Upper lobe of right lung (tissue), 1 donor: ENCODE measurements at regions not wholly inside any gene's neighbourhood (a gene's known extent, or its start where the extent isn't known, plus 50 kb on each side); places are given as distances from the start of the nearest gene placed in this dataset.
"Not testable (repeated sequence)": the region's sequence is repeated elsewhere in the genome, so short reads cannot be mapped to it uniquely, and the experiment has no call there.

Source experiments
- ATAC-seq: fragments of 200-7000 bp; cut with Tn5 transposase; one replicate; pipeline ENCODE4 v1.9.1; 2020; ENCODE audit warnings: mild to moderate bottlenecking, moderate library complexity
- DNase-seq: peaks from one replicate; pipeline ENCODE4 v3.0.0-alpha.2; 2020
- H3K27ac ChIP-seq: fragments of 200-600 bp; one replicate; pipeline ENCODE4 v1.8.0; 2022
- H3K27me3 ChIP-seq: fragments of 200-600 bp; one replicate; pipeline ENCODE4 v1.8.0; 2022; ENCODE audit warnings: mild to moderate bottlenecking
- H3K36me3 ChIP-seq: fragments of 200-600 bp; one replicate; pipeline ENCODE4 v1.8.0; 2022
- H3K4me1 ChIP-seq: fragments of 200-600 bp; one replicate; pipeline ENCODE4 v1.8.0; 2022
- H3K4me3 ChIP-seq: fragments of 200-600 bp; one replicate; pipeline ENCODE4 v1.8.0; 2022; ENCODE audit warnings: mild to moderate bottlenecking
- H3K9me3 ChIP-seq: fragments of 200-600 bp; one replicate; pipeline ENCODE4 v1.8.0; 2022
- intact Hi-C: fragments of 100-400 bp; cut with DNase I; formaldehyde crosslinking; loops from one replicate; pipeline ENCODE4 v1.11.0; 2022
- TF ChIP-seq, protein P1 (sequence below): fragments of 200-600 bp; IDR thresholded peaks from one replicate; pipeline ENCODE4 v1.8.0; 2022; ENCODE audit warnings: antibody characterized with exemption
- donor health status: DM: no; HTN: yes; CAD: no; lungs with severe emphysema.

DNA sequence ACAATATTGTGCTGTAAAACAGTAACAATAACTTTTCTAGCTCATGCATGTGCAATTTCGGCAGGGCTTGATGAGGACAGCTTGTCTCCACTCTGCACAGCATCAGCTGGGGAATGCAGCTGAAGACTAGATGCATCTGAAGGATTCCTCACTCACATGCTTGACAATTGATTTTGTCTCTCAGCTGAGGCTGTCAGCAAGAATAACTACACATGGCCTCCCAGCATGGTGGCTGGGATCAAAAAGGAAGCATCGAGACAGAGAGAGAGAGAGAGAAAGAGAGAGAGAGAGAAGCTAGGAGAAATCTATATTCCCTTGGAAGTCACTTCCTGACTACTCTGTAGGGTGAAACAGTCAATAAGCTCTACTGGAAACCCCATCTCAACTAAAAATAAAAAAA lies 487.1 kb downstream of the PLOD2 start:
- no peak overlapping the region for H3K27ac ChIP-seq
- no peaks in the 10 kb centered on the region for H3K27me3 ChIP-seq
- intact Hi-C loops: no loop called here
- DNase-seq (no peak), ATAC-seq (no peak)
- H3K4me1 ChIP-seq: no peaks in the 10 kb centered on the region
- TF ChIP-seq, protein P1, sequence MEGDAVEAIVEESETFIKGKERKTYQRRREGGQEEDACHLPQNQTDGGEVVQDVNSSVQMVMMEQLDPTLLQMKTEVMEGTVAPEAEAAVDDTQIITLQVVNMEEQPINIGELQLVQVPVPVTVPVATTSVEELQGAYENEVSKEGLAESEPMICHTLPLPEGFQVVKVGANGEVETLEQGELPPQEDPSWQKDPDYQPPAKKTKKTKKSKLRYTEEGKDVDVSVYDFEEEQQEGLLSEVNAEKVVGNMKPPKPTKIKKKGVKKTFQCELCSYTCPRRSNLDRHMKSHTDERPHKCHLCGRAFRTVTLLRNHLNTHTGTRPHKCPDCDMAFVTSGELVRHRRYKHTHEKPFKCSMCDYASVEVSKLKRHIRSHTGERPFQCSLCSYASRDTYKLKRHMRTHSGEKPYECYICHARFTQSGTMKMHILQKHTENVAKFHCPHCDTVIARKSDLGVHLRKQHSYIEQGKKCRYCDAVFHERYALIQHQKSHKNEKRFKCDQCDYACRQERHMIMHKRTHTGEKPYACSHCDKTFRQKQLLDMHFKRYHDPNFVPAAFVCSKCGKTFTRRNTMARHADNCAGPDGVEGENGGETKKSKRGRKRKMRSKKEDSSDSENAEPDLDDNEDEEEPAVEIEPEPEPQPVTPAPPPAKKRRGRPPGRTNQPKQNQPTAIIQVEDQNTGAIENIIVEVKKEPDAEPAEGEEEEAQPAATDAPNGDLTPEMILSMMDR: no peak
- H3K36me3 ChIP-seq: no peaks in the 10 kb centered on the region
- H3K9me3 ChIP-seq: no peaks in the 10 kb centered on the region
- H3K4me3 ChIP-seq: no peak overlapping the region

DNA sequence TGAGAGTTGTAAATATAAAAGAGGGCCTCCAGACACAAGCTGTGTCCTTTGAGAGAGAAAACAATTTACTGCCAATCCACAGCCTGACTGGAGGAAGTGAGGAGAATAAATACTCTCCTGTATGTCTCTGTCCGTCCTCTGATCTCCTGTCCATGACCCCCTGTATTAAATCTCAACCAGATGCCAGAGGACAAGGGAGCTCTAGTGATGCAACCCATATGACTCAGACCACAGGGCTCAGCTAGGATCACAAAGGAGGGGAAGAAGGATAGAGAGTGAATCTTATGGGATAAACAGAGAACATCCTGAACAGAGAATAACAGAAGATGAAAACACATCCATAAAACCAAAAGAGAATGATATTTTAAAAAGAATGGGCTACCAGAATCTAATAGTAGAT lies 482.6 kb downstream of the PLOD2 start:
- DNase-seq (no peak), ATAC-seq (no peak)
- no peaks in the 10 kb centered on the region for H3K27me3 ChIP-seq
- H3K36me3 ChIP-seq: no peaks in the 10 kb centered on the region
- H3K4me3 ChIP-seq: no peak overlapping the region
- no peaks in the 10 kb centered on the region for H3K4me1 ChIP-seq
- intact Hi-C loops: no loop called here
- TF ChIP-seq, protein P1: no peak
- no peak overlapping the region for H3K27ac ChIP-seq
- H3K9me3 ChIP-seq: no peaks in the 10 kb centered on the region

- no peak overlapping the region for H3K4me3 ChIP-seq
- ATAC-seq (no peak), DNase-seq (no peak)
- H3K27me3 ChIP-seq: no peaks in the 10 kb centered on the region
- H3K27ac ChIP-seq: no peak overlapping the region
- TF ChIP-seq, protein P1: no peak
- no peaks in the 10 kb centered on the region for H3K4me1 ChIP-seq
- intact Hi-C loops: no loop called here
- no peaks in the 10 kb centered on the region for H3K9me3 ChIP-seq
- H3K36me3 ChIP-seq: no peaks in the 10 kb centered on the region
Measured at GRCh38 chr3:145681181-145681580, 479.8 kb downstream of the PLOD2 start.

DNA sequence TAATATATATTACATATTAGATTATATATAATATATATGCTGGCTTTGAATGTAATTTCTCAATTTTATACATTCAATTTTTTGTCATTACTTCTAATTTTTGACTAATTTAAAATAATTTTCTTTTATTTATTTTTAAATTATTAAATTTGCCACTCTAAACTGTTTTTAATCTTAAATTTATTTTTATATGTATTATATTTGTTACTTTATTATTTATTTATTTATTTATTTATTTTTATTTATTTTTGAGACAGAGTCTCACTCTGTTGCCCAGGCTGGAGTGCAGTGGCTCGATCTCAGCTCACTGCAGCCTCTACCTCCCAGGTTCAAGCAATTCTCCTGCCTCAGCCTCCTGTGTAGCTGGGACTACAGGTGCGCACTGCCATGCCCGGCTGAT lies 473.0 kb downstream of the PLOD2 start:
- H3K9me3 ChIP-seq, H3K4me1 ChIP-seq, intact Hi-C loops, DNase-seq, H3K36me3 ChIP-seq, H3K4me3 ChIP-seq, H3K27ac ChIP-seq, ATAC-seq, H3K27me3 ChIP-seq: not testable (repeated sequence)

DNA sequence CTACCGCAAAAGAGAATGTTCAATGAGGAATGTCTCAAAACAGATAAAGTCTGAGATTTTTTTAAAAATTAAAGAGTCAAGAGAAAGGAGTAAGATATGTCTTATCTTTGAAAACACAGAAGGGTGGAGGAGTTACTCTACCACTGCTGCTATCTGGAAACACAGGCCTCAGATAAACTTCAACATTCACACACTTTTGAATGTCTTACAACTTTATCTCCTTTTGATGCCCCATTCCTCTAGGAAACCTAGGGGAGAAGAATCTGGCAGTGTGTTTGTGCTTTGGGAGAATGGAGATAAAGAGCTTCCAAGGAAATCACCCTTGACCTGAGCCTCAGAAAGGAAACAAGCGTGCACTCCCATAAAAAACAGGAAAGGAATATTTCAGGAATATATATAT lies 468.2 kb downstream of the PLOD2 start:
- Histone ChIP-seq H3K4me1 (no peaks in the 10 kb centered on the region), H3K27me3 (no peaks in the 10 kb centered on the region), H3K4me3 (no peak overlapping the region), H3K9me3 (no peaks in the 10 kb centered on the region), H3K36me3 (no peaks in the 10 kb centered on the region), H3K27ac (no peak overlapping the region)
- DNase-seq (no peak), ATAC-seq (no peak)
- intact Hi-C loops: no loop called here
- TF ChIP-seq, protein P1: no peak

DNA sequence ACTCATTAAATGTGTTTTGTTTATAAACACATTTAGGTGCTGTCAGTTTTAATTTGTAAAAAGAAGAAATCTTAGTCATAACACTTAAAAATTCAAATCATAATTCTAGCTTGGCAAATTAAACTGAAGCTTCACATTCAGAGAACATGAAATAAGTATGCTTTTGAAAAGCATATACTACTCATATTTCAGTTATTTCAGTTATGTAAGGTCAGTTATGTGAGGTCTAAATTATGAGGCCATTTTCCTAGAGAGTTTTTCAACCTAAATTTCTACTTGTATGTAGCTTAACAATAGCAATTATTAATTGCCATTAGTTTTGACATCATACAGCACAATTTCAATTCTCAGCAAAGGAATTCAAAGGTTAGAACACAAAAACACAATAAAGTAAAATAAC lies 465.0 kb downstream of the PLOD2 start:
- Histone ChIP-seq H3K4me1 (no peaks in the 10 kb centered on the region), H3K27ac (no peak overlapping the region), H3K36me3 (no peaks in the 10 kb centered on the region), H3K27me3 (no peaks in the 10 kb centered on the region), H3K9me3 (no peaks in the 10 kb centered on the region), H3K4me3 (no peak overlapping the region)
- TF ChIP-seq, protein P1: no peak
- ATAC-seq: no peak
- intact Hi-C loops: no loop called here
- no peak for DNase-seq
